ENCODE measurements at regions not wholly inside any gene's neighbourhood (a gene's known extent, or its start where the extent isn't known, plus 50 kb on each side); places are given as distances from the start of the nearest gene placed in this dataset.

GRCh38 chr10:2837674-2838073 is 229.7 kb upstream of the PFKP start:
- H3K4me3 ChIP-seq (ENCODE audit: low read length), result no peak overlapping the region
- DNase-seq (ENCODE audit: low read depth), result no peak
- no peak for TF ChIP-seq CTCF (IDR thresholded peaks at IDR 0.05; ENCODE audit: insufficient read depth, low read depth, low read length, missing control alignments)

- DNase-seq (ENCODE audit: low read depth), result no peak
- H3K4me3 ChIP-seq (ENCODE audit: low read length), result no peak overlapping the region
- TF ChIP-seq CTCF (IDR thresholded peaks at IDR 0.05; ENCODE audit: insufficient read depth, low read depth, low read length, missing control alignments), result no peak
These were observed 230.3 kb upstream of the PFKP start for GRCh38 chr10:2836921-2837662.

- no peak for DNase-seq (ENCODE audit: low read depth)
- no peak for TF ChIP-seq CTCF (IDR thresholded peaks at IDR 0.05; ENCODE audit: insufficient read depth, low read depth, low read length, missing control alignments)
- no peak overlapping the region for H3K4me3 ChIP-seq (ENCODE audit: low read length)
These were observed 233.1 kb upstream of the PFKP start for GRCh38 chr10:2834214-2834613.

- no peak for DNase-seq (ENCODE audit: low read depth)
- no peak overlapping the region for H3K4me3 ChIP-seq (ENCODE audit: low read length)
- TF ChIP-seq CTCF (IDR thresholded peaks at IDR 0.05; ENCODE audit: insufficient read depth, low read depth, low read length, missing control alignments), result no peak
These were observed 235.8 kb upstream of the PFKP start for GRCh38 chr10:2831509-2831908.

GRCh38 chr10:2828741-2829140 is 238.6 kb upstream of the PFKP start:
- no peak for TF ChIP-seq CTCF (IDR thresholded peaks at IDR 0.05; ENCODE audit: insufficient read depth, low read depth, low read length, missing control alignments)
- H3K4me3 ChIP-seq (ENCODE audit: low read length), result no peak overlapping the region
- DNase-seq (ENCODE audit: low read depth), result no peak

- H3K4me3 ChIP-seq (ENCODE audit: low read length), result no peak overlapping the region
- DNase-seq (ENCODE audit: low read depth), result no peak
- TF ChIP-seq CTCF (IDR thresholded peaks at IDR 0.05; ENCODE audit: insufficient read depth, low read depth, low read length, missing control alignments), result no peak
These were observed 240.7 kb upstream of the PFKP start for GRCh38 chr10:2826675-2827074.

- DNase-seq (ENCODE audit: low read depth), result no peak
- no peak for TF ChIP-seq CTCF (IDR thresholded peaks at IDR 0.05; ENCODE audit: insufficient read depth, low read depth, low read length, missing control alignments)
- no peak overlapping the region for H3K4me3 ChIP-seq (ENCODE audit: low read length)
These were observed 241.5 kb upstream of the PFKP start for GRCh38 chr10:2825841-2826240.

All from epithelial cell of esophagus (primary cell).